Muscle of leg (tissue), 3 donors: ENCODE measurements at regions not wholly inside any gene's neighbourhood (a gene's known extent, or its start where the extent isn't known, plus 50 kb on each side); places are given as distances from the start of the nearest gene placed in this dataset.
"Not testable (repeated sequence)": the region's sequence is repeated elsewhere in the genome, so short reads cannot be mapped to it uniquely, and the experiment has no call there.

Source experiments
- DNase-seq: peaks from one replicate; pipeline ENCODE4 v3.0.0; 2013
- H3K27ac ChIP-seq: one replicate; pipeline ENCODE4 v1.5.1; 2013; ENCODE audit warnings: mild to moderate bottlenecking, low read length, control low read depth
- H3K27me3 ChIP-seq: one replicate; pipeline ENCODE4 v1.6.1; 2013; ENCODE audit warnings: low read length; ENCODE audit not compliant: control insufficient read depth, insufficient read depth
- H3K36me3 ChIP-seq: one replicate; pipeline ENCODE4 v1.6.1; 2013; ENCODE audit warnings: low read length; ENCODE audit not compliant: control insufficient read depth, insufficient read depth
- H3K4me1 ChIP-seq: one replicate; pipeline ENCODE4 v1.6.1; 2013; ENCODE audit warnings: low read length; ENCODE audit not compliant: control insufficient read depth, insufficient read depth
- H3K4me3 ChIP-seq: one replicate; pipeline ENCODE4 v1.5.1; 2013; ENCODE audit warnings: low read length, control low read depth
- H3K9me3 ChIP-seq: replicated peaks from 2 replicates; pipeline ENCODE4 v1.6.1; 2013; ENCODE audit warnings: low read depth, low read length; ENCODE audit not compliant: control insufficient read depth
- WGBS: methylation state at CpG from one replicate; pipeline ENCODE4 v1.1.5; 2013; ENCODE audit warnings: missing lambda C conversion rate; ENCODE audit not compliant: insufficient coverage; 5-methylcytosine and 5-hydroxymethylcytosine counted together

DNA sequence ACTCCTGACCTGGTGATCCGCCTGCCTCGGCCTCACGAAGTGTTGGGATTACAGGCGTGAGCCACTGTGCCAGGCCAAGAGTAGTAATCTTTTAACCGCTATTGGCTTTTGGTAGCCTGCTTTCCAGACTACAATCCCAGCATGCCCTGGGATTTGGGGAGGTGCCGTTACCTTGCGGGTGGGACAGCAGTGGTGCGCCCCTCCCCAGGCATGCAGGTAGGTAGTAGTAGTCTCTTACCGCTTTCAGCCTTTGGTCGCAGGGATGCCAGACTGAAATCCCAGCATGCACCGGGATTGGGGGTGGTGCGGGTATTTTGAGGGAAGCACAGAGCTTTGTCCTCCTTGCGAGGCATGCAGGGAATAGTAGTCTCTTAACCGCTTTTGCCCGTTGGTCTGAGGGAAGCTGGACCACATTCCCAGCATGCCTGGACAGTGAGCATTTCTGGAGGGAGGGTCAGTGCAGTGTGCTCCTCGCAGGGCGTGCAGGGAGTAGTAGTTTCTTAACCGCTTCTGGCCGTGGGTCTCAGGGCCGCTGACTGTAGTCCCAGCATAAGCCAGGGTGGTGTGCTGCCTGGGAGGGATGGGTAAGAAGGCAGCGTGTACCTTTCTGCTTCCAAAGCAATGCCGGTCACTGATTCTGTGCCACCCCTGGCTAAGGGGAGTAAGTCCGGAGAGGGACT is 1686.8 kb downstream of the TP53TG3F start:
- H3K4me1 ChIP-seq = no peaks in the 10 kb centered on the region
- H3K9me3 ChIP-seq = peaks cover 73% of the 10 kb centered on the region
- no peak for DNase-seq
- no peak overlapping the region for H3K27ac ChIP-seq
- no peaks in the 10 kb centered on the region for H3K36me3 ChIP-seq
- WGBS = 87% methylated on average over 17 of the region's 23 CpGs
- H3K27me3 ChIP-seq = no peaks in the 10 kb centered on the region
- H3K4me3 ChIP-seq = no peak overlapping the region

- 78% methylated on average over 14 of the region's 14 CpGs for WGBS
- Histone ChIP-seq H3K36me3 (no peaks in the 10 kb centered on the region), H3K9me3 (peaks cover 78% of the 10 kb centered on the region), H3K27me3 (no peaks in the 10 kb centered on the region), H3K27ac (no peak overlapping the region), H3K4me1 (no peaks in the 10 kb centered on the region), H3K4me3 (no peak overlapping the region)
- no peak for DNase-seq
Observed at GRCh38 chr16:35146723-35147458, 1687.5 kb downstream of the TP53TG3F start.

GRCh38 chr16:35147556-35148504 is 1688.4 kb downstream of the TP53TG3F start:
- no peak for DNase-seq
- Histone ChIP-seq H3K27ac (no peak overlapping the region), H3K36me3 (no peaks in the 10 kb centered on the region), H3K27me3 (no peaks in the 10 kb centered on the region), H3K9me3 (peaks cover 82% of the 10 kb centered on the region), H3K4me1 (no peaks in the 10 kb centered on the region), H3K4me3 (no peak overlapping the region)
- WGBS = 69% methylated on average over 5 of the region's 10 CpGs

DNA sequence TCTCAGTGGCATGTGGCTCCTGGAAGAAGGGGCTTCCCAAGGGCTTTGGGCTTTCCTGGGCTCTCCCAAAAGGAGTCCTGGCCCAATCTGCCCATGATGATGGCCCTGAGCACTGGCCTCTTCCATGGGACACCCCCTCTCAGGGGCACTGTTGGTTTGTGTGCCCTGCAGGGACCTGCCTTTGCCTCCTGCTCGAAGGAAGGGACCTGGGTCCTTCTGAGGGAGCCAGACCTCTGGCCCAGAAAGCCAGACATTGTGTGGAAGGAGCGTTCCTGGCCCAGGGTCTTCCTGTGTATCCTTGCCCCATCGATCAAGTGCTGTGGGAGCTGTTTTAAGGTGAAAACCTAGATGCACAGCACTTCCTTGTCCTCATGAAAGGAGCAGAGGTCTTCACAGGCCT is 1689.3 kb downstream of the TP53TG3F start:
- peaks cover 82% of the 10 kb centered on the region for H3K9me3 ChIP-seq
- WGBS = 38% methylated on average over 2 of the region's 3 CpGs
- H3K36me3 ChIP-seq = no peaks in the 10 kb centered on the region

DNA sequence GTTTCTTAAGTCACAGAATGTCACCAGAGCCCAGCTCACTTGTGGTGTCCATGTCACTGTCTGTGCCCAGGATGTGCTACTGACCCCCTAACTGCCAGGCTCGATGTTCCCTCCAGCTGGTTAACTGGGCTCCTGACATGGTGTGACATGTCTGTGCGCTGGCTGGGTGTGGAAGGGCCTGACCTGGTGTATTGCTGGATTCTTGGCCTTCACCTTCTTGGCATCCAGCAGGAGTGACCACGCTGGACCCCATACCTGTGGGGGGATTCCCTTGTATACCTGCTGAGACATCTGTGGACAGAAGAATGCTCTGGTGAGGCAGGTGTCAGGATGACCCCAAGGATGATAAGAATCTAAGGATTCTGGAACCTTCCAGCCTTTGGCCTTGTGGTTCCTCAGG is 1690.1 kb downstream of the TP53TG3F start:
- no peak for DNase-seq
- no peak overlapping the region for H3K4me3 ChIP-seq
- no peak overlapping the region for H3K27ac ChIP-seq
- 55% methylated on average over 3 of the region's 3 CpGs for WGBS
- H3K9me3 ChIP-seq = peaks cover 76% of the 10 kb centered on the region
- H3K36me3 ChIP-seq = no peaks in the 10 kb centered on the region
- no peaks in the 10 kb centered on the region for H3K27me3 ChIP-seq
- no peaks in the 10 kb centered on the region for H3K4me1 ChIP-seq

More for the DNA sequence above, 1689.3 kb downstream of the TP53TG3F start:
- H3K27ac ChIP-seq = no peak overlapping the region
- H3K4me3 ChIP-seq = no peak overlapping the region
- H3K4me1 ChIP-seq = no peaks in the 10 kb centered on the region
- H3K27me3 ChIP-seq = no peaks in the 10 kb centered on the region
- no peak for DNase-seq

DNA sequence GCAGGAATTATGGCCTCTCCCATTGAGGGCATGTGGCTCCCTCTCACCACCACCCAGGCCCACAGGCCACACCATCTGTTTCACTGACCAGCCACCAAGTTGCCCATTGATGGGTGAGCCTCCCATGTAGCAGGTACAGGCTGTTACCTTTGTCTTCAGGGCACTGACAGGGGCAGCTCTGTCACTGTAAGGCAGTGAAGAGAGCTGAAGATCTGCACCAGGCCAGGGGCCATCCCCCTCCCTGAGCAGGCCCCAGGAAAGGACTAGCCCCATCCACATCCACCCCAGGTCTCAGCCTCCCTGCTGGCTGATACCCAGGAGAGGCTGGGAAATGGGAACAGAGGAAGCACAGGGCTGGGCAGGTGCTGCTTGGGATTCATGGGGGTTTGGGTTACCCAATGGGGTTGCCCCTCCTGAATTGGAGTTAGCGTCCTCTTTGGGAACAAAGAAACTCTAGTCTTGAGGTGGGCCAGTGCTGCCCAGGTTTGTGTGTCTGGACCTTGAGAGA is 1691.4 kb downstream of the TP53TG3F start:
- Histone ChIP-seq H3K27ac (no peak overlapping the region), H3K9me3 (peaks cover 71% of the 10 kb centered on the region)
- 71% methylated on average over 1 of the region's 1 CpG for WGBS

GRCh38 chr16:35152067-35152627 is 1692.7 kb downstream of the TP53TG3F start:
- H3K4me3 ChIP-seq = no peak overlapping the region
- no CpG with 5 or more reads among the region's 1 CpG for WGBS
- no peaks in the 10 kb centered on the region for H3K36me3 ChIP-seq
- no peak for DNase-seq
- no peaks in the 10 kb centered on the region for H3K4me1 ChIP-seq
- peaks cover 61% of the 10 kb centered on the region for H3K9me3 ChIP-seq
- no peaks in the 10 kb centered on the region for H3K27me3 ChIP-seq
- no peak overlapping the region for H3K27ac ChIP-seq

More for the DNA sequence above, 1691.4 kb downstream of the TP53TG3F start:
- H3K4me1 ChIP-seq = no peaks in the 10 kb centered on the region
- no peak for DNase-seq
- no peaks in the 10 kb centered on the region for H3K27me3 ChIP-seq
- no peak overlapping the region for H3K4me3 ChIP-seq
- no peaks in the 10 kb centered on the region for H3K36me3 ChIP-seq

GRCh38 chr16:35154627-35155026 is 1695.2 kb downstream of the TP53TG3F start:
- Histone ChIP-seq H3K27ac (no peak overlapping the region), H3K9me3 (peaks cover 39% of the 10 kb centered on the region), H3K27me3 (no peaks in the 10 kb centered on the region), H3K4me3 (no peak overlapping the region), H3K4me1 (no peaks in the 10 kb centered on the region), H3K36me3 (no peaks in the 10 kb centered on the region)
- DNase-seq = no peak

DNA sequence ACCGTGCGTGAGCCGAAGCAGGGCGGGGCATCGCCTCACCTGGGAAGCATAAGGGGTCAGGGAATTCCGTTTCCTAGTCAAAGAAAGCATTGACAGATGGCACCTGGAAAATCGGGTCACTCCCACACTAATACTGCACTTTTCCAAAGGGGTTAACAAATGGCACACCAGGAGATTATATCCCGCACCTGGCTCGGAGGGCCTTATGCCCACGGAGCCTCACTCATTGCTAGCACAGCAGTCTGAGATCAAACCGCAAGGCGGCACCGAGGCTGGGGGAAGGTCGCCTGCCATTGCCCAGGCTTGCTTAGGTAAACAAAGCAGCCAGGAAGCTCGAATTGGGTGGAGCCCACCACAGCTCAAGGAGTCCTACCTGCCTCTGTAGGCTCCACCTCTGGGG is 1698.1 kb downstream of the TP53TG3F start:
- H3K4me3 ChIP-seq, H3K27ac ChIP-seq, DNase-seq, H3K36me3 ChIP-seq, H3K4me1 ChIP-seq, H3K27me3 ChIP-seq: not testable (repeated sequence)
- 90% methylated on average over 8 of the region's 15 CpGs for WGBS
- peaks cover 11% of the 10 kb centered on the region for H3K9me3 ChIP-seq
